Fibroblast of skin of back (primary cell): ENCODE measurements at regions not wholly inside any gene's neighbourhood (a gene's known extent, or its start where the extent isn't known, plus 50 kb on each side); places are given as distances from the start of the nearest gene placed in this dataset.
A peak's percentile ranks its signal among the peaks of the same experiment; 100 is the strongest.
"Not testable (repeated sequence)": the region's sequence is repeated elsewhere in the genome, so short reads cannot be mapped to it uniquely, and the experiment has no call there.

ENCODE experiments used
- DNase-seq: peaks from one replicate; pipeline ENCODE4 v3.0.0-alpha.2; 2013

- no peak for DNase-seq
These were observed 247.6 kb upstream of the CNKSR2 start for GRCh38 chrX:21126661-21127060.

DNA sequence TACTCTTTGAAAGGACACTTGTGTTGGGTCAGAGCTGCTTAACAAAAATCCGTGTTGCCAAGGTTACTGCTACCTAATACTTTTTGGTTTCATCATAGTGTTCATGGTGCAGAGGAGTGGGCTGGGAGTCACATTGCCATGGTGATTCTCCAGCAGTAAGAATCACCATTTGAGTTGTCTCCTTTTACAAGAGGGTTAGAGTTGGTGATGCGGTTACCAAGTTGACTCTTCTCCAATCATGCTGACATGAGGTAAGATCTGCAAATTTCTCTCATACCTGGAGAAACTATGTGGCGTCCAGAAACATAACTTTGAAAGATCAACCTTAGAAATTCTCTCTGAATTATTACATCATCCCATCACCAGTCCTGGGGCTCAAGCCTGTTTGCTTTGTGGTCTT, 242.9 kb upstream of the CNKSR2 start:
- DNase-seq, result no peak

- DNase-seq, result no peak
These were observed 242.4 kb upstream of the CNKSR2 start for GRCh38 chrX:21131786-21132185.

- peak; percentile 14 for DNase-seq
These were observed 241.4 kb upstream of the CNKSR2 start for GRCh38 chrX:21132686-21133393.

GRCh38 chrX:21150208-21150607, 224.0 kb upstream of the CNKSR2 start:
- no peak for DNase-seq

GRCh38 chrX:21151051-21151450, 223.2 kb upstream of the CNKSR2 start:
- DNase-seq, result no peak

DNA sequence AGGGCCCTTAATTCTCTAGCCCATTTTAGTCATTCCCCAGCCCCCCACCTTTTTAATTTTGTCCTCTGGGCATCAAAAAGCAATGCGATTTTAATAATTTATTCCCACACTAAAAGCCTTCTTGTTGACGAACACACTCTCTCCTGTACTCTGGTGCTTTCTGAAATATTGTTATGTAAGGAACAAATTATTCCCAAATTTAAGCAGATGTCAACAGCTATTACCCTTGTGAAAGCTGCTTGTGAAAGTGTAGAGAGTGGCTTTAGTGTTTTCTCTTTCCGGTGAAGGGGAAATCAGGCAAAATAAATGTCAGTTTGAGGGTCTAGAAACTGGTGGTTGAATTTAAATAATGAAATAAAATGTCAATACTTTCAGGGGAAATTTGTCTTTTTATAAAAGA, 221.2 kb upstream of the CNKSR2 start:
- no peak for DNase-seq

DNA sequence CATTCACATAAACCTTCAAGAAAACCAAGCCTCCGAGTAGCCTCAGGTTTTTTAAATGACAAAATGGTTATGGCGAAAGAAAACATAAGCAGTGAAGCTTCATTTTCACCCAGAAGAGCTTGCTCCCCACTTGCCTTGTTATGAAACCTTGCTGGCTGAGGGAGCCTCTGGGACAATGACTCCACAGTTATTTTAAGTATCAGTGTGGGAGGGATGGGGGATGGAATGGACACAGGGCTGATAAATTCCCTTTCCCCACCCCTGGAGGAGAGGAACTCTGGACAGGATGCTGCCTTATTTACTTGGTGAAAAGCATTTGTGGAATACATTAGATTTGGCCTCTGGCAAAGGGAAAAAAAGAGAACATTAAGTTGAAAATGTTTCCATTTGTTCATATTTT, 220.7 kb upstream of the CNKSR2 start:
- DNase-seq, result peak; percentile 49

- DNase-seq, result no peak
These were observed 218.3 kb upstream of the CNKSR2 start for GRCh38 chrX:21155916-21156315.

DNA sequence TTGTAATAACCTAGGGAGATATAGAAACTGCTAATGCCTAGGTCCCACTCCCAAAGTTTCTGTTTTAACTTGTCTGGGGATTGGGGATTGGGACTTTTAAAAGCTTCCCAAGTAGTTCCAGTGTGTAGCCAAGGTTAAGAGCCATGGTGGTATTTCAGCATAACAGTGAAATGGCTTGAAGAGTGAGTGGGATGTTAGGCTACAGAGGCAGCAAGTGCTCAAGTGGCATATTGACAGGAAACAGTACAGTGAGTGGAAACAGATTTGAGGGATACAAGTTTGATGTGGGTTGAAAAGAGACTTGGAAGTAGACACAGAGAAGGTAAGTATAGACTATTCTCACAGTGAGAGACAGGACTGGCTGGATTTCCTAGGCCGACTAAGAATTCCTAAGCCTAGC, 217.6 kb upstream of the CNKSR2 start:
- DNase-seq, result no peak

- DNase-seq, result no peak
These were observed 215.5 kb upstream of the CNKSR2 start for GRCh38 chrX:21158678-21159077.

DNA sequence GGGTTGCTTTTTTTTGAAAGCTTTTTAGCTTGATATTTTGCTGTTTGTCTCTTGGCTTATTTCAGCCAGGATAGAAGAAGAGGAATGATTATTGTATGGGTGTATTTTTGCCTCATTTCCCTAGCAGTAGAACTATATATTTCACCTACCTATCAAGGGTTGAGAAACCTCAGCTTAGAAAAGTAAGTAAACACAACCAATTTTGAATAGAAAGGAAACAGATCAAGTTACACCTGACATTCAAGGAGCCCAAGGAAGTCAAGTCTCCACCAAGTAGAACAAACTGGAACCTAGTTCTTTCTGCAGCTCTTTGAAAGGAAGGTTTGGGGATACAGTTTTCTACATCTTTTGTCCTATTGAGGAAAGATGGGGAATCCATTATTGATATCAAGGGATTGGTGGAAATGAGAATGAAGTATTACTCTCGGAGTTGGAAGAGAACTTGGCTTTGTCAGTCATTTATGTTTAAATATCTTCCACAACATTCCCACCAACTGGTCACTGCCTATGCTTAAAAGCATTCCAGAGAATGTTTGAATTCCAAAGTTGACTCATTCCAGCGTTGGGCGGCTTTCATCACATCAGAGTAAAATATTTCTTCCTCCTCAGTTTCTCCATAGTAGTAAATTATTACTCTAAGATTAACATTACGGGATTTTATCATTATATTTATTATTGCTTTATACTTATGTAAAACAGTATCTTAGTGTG, 207.8 kb upstream of the CNKSR2 start:
- DNase-seq, result peak; percentile 71

DNA sequence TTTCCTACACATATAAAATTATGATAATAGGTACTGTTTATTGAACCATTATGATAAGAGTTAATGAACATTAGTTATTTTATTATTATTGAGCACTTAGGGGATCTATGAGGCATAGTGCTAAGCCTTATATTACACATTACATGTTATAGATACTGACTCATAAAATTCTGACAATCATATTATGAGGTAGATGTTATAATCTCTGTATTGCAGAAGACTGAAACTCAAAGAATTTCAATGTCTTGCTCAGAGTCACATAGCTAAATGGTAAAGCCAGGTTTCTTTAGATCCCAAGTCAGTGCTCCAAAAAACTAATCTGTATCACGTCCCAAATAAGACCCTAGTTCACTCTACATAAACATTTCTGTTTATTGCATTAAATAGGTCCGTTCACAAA, 207.2 kb upstream of the CNKSR2 start:
- DNase-seq, result no peak

DNA sequence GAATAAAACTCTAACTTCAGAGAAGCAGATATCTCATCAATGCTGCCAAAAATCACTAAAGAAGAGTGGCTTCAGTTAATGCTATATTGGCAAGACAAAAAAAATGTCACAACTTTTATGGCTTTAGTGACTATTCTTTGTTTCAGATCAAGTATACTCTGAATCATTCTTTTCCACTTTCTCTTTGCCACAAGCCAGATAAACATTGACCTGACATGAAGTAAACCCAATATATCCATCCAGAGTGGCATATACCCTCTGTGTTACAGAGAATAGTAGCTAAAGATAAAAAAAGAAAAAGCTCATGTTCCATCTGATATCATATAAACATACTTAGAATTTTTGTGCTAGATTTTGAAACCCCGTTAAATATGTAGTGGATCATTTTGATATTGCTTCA, 206.7 kb upstream of the CNKSR2 start:
- DNase-seq, result no peak

GRCh38 chrX:21168401-21169160, 205.6 kb upstream of the CNKSR2 start:
- no peak for DNase-seq

- DNase-seq, result no peak
These were observed 203.0 kb upstream of the CNKSR2 start for GRCh38 chrX:21171181-21171580.

- no peak for DNase-seq
These were observed 199.8 kb upstream of the CNKSR2 start for GRCh38 chrX:21174439-21174838.

DNA sequence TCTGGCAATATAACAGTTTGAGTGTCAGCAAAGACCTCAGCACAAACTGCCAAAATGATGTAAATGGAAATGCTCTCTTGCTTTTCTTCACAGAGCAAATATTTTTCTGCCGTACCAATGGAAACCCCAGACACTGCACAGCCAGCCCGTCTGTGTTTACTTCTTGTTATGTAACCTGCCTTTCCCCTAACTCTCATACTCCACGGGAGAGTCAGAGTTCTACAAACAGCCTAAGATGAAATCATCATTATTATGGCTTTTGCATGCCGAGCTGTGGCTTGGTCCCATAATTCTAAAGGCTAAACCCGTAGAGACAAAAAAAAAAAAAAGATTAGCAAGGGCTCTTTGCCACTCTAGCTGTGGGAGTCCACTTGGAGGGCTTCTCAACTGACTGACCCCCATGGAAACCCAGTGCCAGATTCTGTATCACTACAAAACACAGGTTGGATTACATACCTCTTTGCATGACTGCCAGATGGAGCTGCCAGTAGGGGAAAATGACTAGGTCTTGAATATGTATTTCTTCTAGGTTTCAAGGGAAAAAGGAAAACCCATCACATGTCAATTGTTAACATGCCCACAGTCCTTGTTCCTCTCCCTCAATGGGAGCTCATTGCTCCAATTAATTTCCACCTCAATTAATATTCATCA, 197.2 kb upstream of the CNKSR2 start:
- no peak for DNase-seq

- no peak for DNase-seq
These were observed 192.9 kb upstream of the CNKSR2 start for GRCh38 chrX:21181232-21181853.

DNA sequence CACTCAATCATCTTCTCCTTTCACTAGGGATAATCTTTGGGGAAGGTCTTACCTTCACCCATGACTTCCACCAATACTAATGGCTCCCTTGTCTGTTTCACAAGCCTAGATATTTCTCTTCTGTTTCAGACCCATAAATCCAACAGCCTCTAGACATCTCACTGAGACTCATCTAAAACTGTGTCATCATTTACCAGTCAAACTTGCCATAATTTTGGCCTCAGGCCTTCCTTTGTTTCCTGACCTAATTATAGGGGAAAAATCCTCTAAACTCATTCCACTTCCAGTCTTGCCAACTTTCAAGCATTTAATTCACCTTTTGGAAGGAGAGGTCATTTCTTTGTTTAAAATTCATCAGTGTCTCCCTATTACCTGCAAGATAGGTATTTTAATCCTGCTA, 181.0 kb upstream of the CNKSR2 start:
- DNase-seq, result no peak

- DNase-seq, result no peak
These were observed 179.7 kb upstream of the CNKSR2 start for GRCh38 chrX:21194526-21194925.

GRCh38 chrX:21207080-21207479, 167.1 kb upstream of the CNKSR2 start:
- no peak for DNase-seq

GRCh38 chrX:21219208-21219607, 155.0 kb upstream of the CNKSR2 start:
- DNase-seq, result not testable (repeated sequence)
